K562 (cell line): ENCODE measurements at regions not wholly inside any gene's neighbourhood (a gene's known extent, or its start where the extent isn't known, plus 50 kb on each side); places are given as distances from the start of the nearest gene placed in this dataset.

ENCODE experiments used
- ATAC-seq: fragments of 200-7000 bp; cut with Tn5 transposase; 3 replicates; pipeline ENCODE4 v1.9.1; 2020; ENCODE audit warnings: moderate library complexity
- BruUV-seq: library from RNA; stranded (reverse); fragments of 400-500 nt; replicated peaks from 2 replicates; lab custom pipeline; 2021; lab: Mats Ljungman, UMichigan
- CTCF ChIA-PET: fragments of 300-600 bp; formaldehyde crosslinking; extraction: SDS; loops from one replicate; lab custom pipeline; 2021; ENCODE audit warnings: low intra/inter-chr PET ratio; lab: Yijun Ruan, JAX
- POLR2A ChIA-PET: fragments of 300-600, 350-650 bp; sonication (Branson Sonifier 250); formaldehyde crosslinking; extraction: SDS; loops from one replicate; lab custom pipeline; 2021; ENCODE audit warnings: antibody characterized with exemption, inconsistent platforms; lab: Yijun Ruan, JAX
- DNase-seq, 4 experiments: peaks; one replicate each; pipeline versions ENCODE4 v3.0.0 to v3.0.0-alpha.2; 2011 to 2018; ENCODE audit warnings: low spot score in 3 of 4, mixed read lengths in 3 of 4; ENCODE audit errors: extremely low read depth in 1 of 4
- FAIRE-seq: peaks from 2 replicates; lab custom pipeline; 2011; peaks lifted over from hg19 to GRCh38; lab: Jason Lieb, UNC
- H2AFZ ChIP-seq: 2 replicates; pipeline ENCODE4 v1.6.0; 2011; ENCODE audit warnings: low read depth, low read length, control low read depth, inconsistent platforms
- H3K27ac ChIP-seq: fragments of 200-600 bp; 3 replicates; pipeline ENCODE4 v1.8.0; 2011; ENCODE audit warnings: low read depth, mild to moderate bottlenecking, control low read depth, inconsistent platforms, low read length, moderate library complexity, mixed read lengths; ENCODE audit errors: extremely low read depth
- H3K27me3 ChIP-seq, 2 experiments: fragments of 300-600 bp in 1 of 2; 2 replicates in 1 of 2; 3 replicates in 1 of 2; pipeline versions ENCODE4 v1.6.0 to v1.8.0; 2011; ENCODE audit warnings: inconsistent platforms in 2 of 2, low read length in 2 of 2, mild to moderate bottlenecking in 1 of 2, mixed read lengths in 1 of 2, moderate library complexity in 1 of 2; ENCODE audit not compliant: control insufficient read depth in 2 of 2, insufficient read depth in 2 of 2
- H3K36me3 ChIP-seq: fragments of 300-600 bp; 3 replicates; pipeline ENCODE4 v1.8.0; 2011; ENCODE audit warnings: mild to moderate bottlenecking, low read length, inconsistent platforms; ENCODE audit not compliant: control insufficient read depth, insufficient read depth
- H3K4me1 ChIP-seq, 2 experiments: fragments of 200-600 bp in 1 of 2; replicated peaks in 1 of 2; 2 replicates in 1 of 2; 3 replicates in 1 of 2; pipeline versions ENCODE4 v1.5.1 to v1.8.0; 2011; ENCODE audit warnings: inconsistent platforms in 2 of 2, low read length in 2 of 2, mild to moderate bottlenecking in 1 of 2, mixed read lengths in 1 of 2, moderate library complexity in 1 of 2; ENCODE audit not compliant: control insufficient read depth in 2 of 2, insufficient read depth in 2 of 2
- H3K4me2 ChIP-seq: 2 replicates; pipeline ENCODE4 v1.6.1; 2011; ENCODE audit warnings: low read length, control low read depth, inconsistent platforms, mixed read lengths; ENCODE audit not compliant: insufficient read depth
- H3K4me3 ChIP-seq: fragments of 200-600 bp; sonication (generic), shearing (Covaris generic); 2 replicates; pipeline ENCODE4 v1.5.1; 2016; ENCODE audit warnings: control low read depth, inconsistent platforms
- H3K79me2 ChIP-seq: fragments of 200-600 bp; 3 replicates; pipeline ENCODE4 v1.8.0; 2011; ENCODE audit warnings: low read length, inconsistent platforms; ENCODE audit not compliant: control insufficient read depth, insufficient read depth
- H3K9ac ChIP-seq, 2 experiments: 2 replicates each; pipeline versions ENCODE4 v1.6.0 to v1.6.1; 2011; ENCODE audit warnings: low read depth in 2 of 2, low read length in 2 of 2, control low read depth in 1 of 2, inconsistent platforms in 1 of 2, mild to moderate bottlenecking in 1 of 2, mixed read lengths in 1 of 2; ENCODE audit not compliant: insufficient read depth in 1 of 2
- H3K9me1 ChIP-seq: one replicate; pipeline ENCODE4 v1.6.0; 2011; ENCODE audit warnings: inconsistent platforms, mild to moderate bottlenecking, low read length, moderate library complexity; ENCODE audit not compliant: control insufficient read depth, insufficient read depth
- H3K9me3 ChIP-seq: replicated peaks from 2 replicates; pipeline ENCODE4 v1.5.1; 2011; ENCODE audit warnings: low read depth, low read length, inconsistent platforms; ENCODE audit not compliant: control insufficient read depth, insufficient read depth
- H4K20me1 ChIP-seq: replicated peaks from 2 replicates; pipeline ENCODE4 v1.6.1; 2011; ENCODE audit warnings: low read length, inconsistent platforms, mixed read lengths; ENCODE audit not compliant: control insufficient read depth, insufficient read depth
- E2F4 ChIP-seq: sonication (generic); formaldehyde crosslinking; IDR thresholded peaks from 2 replicates; pipeline ENCODE4 v1.8.0; 2022; ENCODE audit warnings: mild to moderate bottlenecking, low read depth, missing genetic modification reagents
- PATZ1 ChIP-seq: fragments of 250-450 bp; sonication (Bioruptor Pico); IDR thresholded peaks from 2 replicates; pipeline ENCODE4 v1.5.0; 2020; ENCODE audit warnings: mild to moderate bottlenecking, borderline replicate concordance
- SNAPC5 ChIP-seq: fragments of 250-450 bp; sonication (Bioruptor Pico); IDR thresholded peaks from 2 replicates; pipeline ENCODE4 v1.8.0; 2021; ENCODE audit warnings: moderate library complexity, mild to moderate bottlenecking, inconsistent platforms
- USF1 ChIP-seq: sonication (generic); formaldehyde crosslinking; IDR thresholded peaks from 2 replicates; pipeline ENCODE4 v1.9.0; 2022; ENCODE audit warnings: mild to moderate bottlenecking, missing genetic modification reagents
- ZNF79 ChIP-seq: fragments of 250-450 bp; sonication (Bioruptor Pico); IDR thresholded peaks from 2 replicates; pipeline ENCODE4 v1.4.0; 2020; ENCODE audit warnings: low read depth, mild to moderate bottlenecking, moderate library complexity
- WGBS: fragments of 100-300 bp; shearing (Covaris generic); methylation state at CpG from one replicate; pipeline ENCODE4 v1.1.6; 2016; ENCODE audit warnings: low coverage, mixed read lengths; ENCODE audit not compliant: insufficient coverage; ENCODE audit errors: missing lambda C conversion rate; 5-methylcytosine and 5-hydroxymethylcytosine counted together
- in situ Hi-C: fragments of 300-500 bp; cut with MboI; formaldehyde crosslinking; loops from 4 replicates; pipeline ENCODE4 v1.15.0; 2018; ENCODE audit warnings: inconsistent platforms, mixed read lengths
- intact Hi-C: fragments of 100-400 bp; cut with micrococcal nuclease; formaldehyde crosslinking; loops from 2 replicates; pipeline ENCODE4 v1.14.2; 2022

GRCh38 chr21:24372506-24372905, 1234.8 kb downstream of the MRPL39 start:
- no peaks in the 10 kb centered on the region for H3K27me3 ChIP-seq
- no peaks in the 10 kb centered on the region for H4K20me1 ChIP-seq
- intact Hi-C loops, result no loop called here
- H3K9me1 ChIP-seq, result no peaks in the 10 kb centered on the region
- POLR2A ChIA-PET, result no interaction called here
- H3K79me2 ChIP-seq, result no peaks in the 10 kb centered on the region
- H3K4me3 ChIP-seq, result no peak overlapping the region
- no peak overlapping the region for H2AFZ ChIP-seq
- no peak overlapping the region for H3K9ac ChIP-seq
- H3K9me3 ChIP-seq, result 0 out of 2 replicates have a peak, but pooled peaks cover 3% of the 10 kb centered on the region
- BruUV-seq, result no TSS peak
- no peak overlapping the region for H3K27ac ChIP-seq
- in situ Hi-C loops, result no loop called here
- H3K36me3 ChIP-seq, result no peaks in the 10 kb centered on the region
- CTCF ChIA-PET, result no interaction called here
- ATAC-seq (no peak), FAIRE-seq (no peak), DNase-seq (no peak)
- H3K4me1 ChIP-seq, result no peaks in the 10 kb centered on the region
- TF ChIP-seq PATZ1 (CRISPR knock-in tag), result no peak
- TF ChIP-seq E2F4 (CRISPR knock-in tag), result no peak
- TF ChIP-seq ZNF79 (CRISPR knock-in tag), result no peak
- TF ChIP-seq SNAPC5 (CRISPR knock-in tag), result no peak
- no peak for TF ChIP-seq USF1 (CRISPR knock-in tag)
- no peak overlapping the region for H3K4me2 ChIP-seq
- WGBS, result 3% methylated on average over 4 of the region's 4 CpGs
